TTC549 (cell line): ENCODE measurements at regions not wholly inside any gene's neighbourhood (a gene's known extent, or its start where the extent isn't known, plus 50 kb on each side); places are given as distances from the start of the nearest gene placed in this dataset.
"Not testable (repeated sequence)": the region's sequence is repeated elsewhere in the genome, so short reads cannot be mapped to it uniquely, and the experiment has no call there.

ENCODE experiments used
- FAIRE-seq: peaks from 2 replicates; lab custom pipeline; 2012; peaks lifted over from hg19 to GRCh38; lab: Jason Lieb, UNC

DNA sequence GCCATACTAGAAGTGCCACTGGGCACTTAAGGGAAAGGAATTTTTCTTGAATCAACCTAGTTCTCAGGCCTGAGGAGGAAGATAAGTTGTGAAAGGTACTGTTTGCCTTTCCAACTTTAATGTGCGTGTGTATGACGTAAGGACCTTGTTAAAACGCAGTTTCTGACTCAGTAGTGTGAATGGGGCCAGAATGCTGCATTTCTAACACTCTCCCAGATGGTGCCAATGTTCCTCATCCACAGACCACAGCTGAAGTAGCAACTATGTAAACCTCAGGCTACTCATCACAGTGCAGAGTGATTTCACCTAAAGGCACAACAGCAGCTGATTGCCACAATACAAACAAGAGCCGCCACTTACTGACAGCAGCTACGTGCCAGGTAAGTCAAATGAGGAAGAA, 103.6 kb downstream of the OTOL1 start:
- no peak for FAIRE-seq

DNA sequence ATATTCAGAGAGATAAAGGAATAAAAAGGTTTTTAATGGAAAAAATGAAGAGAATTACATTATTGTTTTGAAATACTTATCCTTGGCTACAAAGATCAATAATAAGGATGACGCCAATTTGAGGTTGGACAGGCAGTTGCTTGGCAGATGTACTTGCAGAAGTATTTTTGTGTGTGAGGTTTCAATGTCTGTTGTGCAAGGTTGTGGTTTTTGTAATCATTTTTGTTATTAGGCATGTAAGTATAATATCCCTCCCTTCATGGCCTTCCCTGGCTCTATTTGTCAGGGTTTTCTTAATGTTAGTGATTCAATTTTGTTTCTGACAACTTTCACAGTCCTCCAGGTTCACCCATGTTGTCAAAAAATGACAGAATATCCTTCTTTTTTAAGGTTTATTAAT, 105.9 kb downstream of the OTOL1 start:
- FAIRE-seq = no peak

DNA sequence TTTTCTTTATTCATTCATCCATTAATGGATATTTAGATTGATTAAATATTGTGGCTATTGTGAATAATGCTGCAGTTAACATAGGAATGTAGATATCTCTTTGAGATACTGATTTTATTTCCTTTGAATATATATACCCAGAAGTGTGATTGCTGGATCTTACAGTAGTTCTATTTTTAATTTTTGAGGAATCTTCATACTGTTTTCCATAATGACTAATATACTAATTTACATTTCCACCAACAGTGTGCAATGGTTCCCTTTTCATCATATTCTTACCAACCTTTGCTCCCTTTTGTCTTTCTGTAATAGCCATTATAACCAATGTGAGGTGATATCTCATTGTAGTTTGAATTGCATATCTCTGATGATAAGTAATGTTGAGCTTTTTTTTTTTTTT, 106.3 kb downstream of the OTOL1 start:
- FAIRE-seq = no peak

GRCh38 chr3:161607056-161607455, 110.4 kb downstream of the OTOL1 start:
- FAIRE-seq = no peak

- no peak for FAIRE-seq
These were observed 122.7 kb downstream of the OTOL1 start for GRCh38 chr3:161619351-161619750.

DNA sequence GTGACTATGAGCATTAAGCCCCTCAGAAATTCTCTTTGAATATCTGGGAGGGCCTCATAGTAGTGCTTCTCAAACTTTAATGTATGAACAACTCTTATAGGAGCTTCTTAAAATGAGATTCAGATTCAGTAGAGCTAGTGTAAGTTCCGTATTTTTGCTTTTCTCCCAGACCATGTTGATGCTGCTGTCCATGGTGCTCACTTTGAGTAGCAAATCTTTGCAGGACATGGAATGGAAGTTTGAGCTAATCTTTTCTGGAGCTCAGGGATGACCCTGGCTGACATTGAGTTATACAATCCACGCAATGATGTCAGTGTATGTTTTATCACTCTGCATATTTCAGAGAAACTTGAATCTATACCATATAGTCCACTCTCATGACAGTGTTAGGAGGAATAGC, 134.2 kb downstream of the OTOL1 start:
- FAIRE-seq = no peak

DNA sequence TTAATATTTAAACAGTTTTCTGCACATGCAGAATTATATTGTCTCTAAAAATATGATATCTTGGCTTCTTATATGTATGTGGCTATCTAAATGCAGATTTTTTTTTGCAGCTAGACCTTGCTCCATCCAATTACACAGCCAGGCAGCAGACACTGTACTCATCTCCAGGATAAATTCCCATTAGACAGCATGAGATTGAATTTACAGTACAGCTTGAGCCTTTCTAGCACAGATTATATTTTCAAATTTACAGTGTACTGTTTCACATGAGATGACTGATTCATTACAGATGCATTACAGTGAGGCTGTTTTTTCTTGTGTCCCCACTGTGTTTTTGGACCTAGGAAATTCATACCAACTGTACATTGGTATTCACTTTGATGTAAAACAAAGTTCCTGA, 134.9 kb downstream of the OTOL1 start:
- FAIRE-seq = no peak

GRCh38 chr3:161637559-161637958, 141.0 kb downstream of the OTOL1 start:
- FAIRE-seq = no peak

- FAIRE-seq = not testable (repeated sequence)
These were observed 142.5 kb downstream of the OTOL1 start for GRCh38 chr3:161639095-161639494.

GRCh38 chr3:161640181-161640580, 143.6 kb downstream of the OTOL1 start:
- FAIRE-seq = no peak

- no peak for FAIRE-seq
These were observed 144.7 kb downstream of the OTOL1 start for GRCh38 chr3:161641287-161641686.

DNA sequence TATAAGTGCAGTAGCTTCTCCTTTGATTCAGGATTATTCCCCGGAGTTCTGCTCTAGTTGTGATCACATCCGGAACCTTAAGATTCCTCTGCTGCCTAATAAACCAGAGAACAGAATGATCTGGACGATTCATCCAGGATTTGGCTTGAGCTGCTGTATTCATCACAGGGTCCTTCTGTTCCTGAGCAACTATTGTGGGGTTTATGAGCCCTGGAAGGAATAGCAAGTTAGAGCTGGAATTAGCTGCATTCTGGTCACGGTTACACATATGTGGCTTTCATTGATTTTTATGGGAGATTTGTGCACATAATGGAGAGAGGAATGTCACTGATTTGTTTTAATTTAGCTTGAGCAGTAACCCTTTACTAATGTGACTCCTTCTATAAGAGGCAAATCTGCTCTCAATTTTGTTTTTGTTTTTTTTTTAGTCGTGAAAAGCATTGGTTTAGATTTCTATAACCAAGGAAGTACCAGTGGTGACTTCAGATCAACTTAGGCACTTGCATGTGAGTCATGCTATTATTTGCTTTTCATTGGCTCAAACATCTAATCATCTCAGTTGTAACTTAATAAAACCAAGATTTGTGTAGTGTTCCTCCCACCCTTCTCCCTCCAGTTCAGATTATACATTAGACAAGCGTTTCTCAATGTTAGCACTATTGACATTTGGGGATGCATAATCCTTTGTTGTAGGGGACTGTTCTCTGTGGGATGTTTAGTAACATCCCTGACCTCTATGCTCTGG, 148.5 kb downstream of the OTOL1 start:
- FAIRE-seq = no peak

DNA sequence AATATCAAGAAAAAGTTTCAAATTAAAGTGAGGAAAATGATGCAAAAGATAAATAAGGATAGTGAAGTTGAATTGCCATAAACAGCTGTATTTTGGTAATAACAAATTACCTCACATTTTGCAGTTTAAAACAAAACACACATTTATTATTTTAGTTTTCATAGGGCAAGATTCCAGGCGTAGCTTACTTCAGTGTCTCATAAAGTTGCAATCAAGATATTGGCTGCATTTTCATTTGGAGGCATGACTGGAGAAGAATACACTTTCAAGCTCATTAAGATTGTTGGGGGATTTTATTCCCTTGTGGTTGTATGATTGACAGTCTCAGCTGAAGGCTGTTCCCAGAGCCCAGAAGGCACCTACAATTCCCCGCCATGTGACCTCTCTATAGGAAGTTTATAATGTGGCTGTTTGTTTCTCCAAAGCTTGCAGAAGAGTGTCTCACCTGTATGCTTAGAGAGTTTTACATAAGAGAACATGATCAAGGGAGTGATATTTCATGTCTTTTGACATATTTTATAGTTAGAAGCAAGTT, 151.4 kb downstream of the OTOL1 start:
- FAIRE-seq = no peak

GRCh38 chr3:161649900-161650484, 153.4 kb downstream of the OTOL1 start:
- FAIRE-seq = no peak

DNA sequence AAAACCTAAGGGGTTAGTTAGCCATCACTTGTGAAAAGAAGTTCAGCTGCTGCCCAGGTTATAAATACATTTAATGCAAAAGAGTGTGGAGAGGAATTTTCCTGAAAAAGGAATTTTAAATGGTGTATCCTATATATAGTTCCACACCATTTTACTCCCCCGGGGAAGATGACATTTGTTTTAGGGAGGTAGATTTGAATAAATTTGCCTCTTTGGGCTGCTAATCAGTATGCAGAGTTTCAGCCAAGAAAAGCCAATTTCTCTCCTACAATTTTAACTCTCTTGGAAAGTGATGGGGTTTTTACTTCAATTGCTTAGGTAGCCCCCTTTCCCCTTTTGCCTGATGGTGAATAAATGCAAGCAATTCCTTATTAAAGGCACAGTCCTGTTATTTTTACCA, 161.2 kb downstream of the OTOL1 start:
- no peak for FAIRE-seq

DNA sequence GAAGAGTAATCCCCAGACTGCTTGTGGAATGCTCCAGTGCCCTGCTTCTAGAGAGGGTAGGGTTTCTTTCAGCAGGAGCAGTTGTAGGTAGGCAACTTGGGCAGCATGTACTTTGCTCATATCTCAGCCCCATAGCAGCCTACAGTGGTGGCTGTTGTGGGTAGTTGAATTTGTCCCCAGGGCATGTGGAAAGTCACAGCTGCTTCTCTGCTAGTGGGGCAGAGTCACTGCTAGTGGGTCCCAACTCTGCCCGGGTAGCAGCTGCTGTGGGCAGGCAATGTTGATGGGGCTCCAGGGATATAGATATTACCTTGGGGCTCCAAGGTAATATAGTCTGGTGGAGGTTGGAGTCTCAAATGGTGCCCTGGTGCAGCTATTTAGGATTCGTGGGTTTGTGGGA, 174.5 kb downstream of the OTOL1 start:
- FAIRE-seq = no peak

- no peak for FAIRE-seq
These were observed 175.9 kb downstream of the OTOL1 start for GRCh38 chr3:161672478-161672877.

DNA sequence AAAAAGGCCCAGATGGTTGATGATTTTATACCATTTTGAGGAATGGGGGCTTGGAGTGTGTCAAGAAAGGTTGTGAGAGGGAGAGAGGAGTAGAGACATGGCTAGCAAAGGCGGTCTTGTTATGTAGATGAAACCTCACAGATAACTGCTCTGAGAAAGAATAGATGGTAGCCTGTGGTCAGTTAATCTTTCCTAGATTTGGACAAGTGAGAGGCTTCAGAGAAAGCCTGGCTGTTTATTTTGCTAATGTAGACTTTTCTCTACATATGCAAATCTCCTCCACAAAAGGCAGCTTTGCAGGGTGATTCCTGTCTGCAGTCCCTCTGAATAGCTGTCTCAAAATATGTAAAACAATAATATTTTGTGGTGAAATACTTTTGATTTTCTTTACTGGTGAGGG, 177.3 kb downstream of the OTOL1 start:
- no peak for FAIRE-seq

- FAIRE-seq = no peak
These were observed 177.8 kb downstream of the OTOL1 start for GRCh38 chr3:161674402-161674801.

- FAIRE-seq = not testable (repeated sequence)
These were observed 185.2 kb downstream of the OTOL1 start for GRCh38 chr3:161681831-161682230.

DNA sequence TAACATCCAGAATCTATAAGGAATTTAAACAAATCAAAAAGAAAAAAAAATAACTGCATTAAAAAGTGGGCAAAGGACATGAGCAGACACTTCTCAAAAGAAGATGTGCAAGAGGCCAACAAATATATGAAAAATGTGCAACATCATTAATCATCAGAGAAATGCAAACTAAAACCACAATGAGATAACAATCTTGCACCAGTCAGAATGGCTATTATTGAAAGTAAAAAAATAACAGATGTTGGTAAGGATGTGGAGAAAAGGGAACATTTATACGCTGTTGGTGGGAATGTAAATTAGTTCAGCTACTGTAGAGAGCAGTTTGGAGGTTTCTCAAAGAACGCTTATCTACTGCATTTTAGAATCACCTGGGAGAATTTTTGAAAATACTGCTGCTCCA, 186.1 kb downstream of the OTOL1 start:
- no peak for FAIRE-seq

GRCh38 chr3:161689584-161690298, 193.1 kb downstream of the OTOL1 start:
- no peak for FAIRE-seq

GRCh38 chr3:161690299-161690620, 193.7 kb downstream of the OTOL1 start:
- no peak for FAIRE-seq

DNA sequence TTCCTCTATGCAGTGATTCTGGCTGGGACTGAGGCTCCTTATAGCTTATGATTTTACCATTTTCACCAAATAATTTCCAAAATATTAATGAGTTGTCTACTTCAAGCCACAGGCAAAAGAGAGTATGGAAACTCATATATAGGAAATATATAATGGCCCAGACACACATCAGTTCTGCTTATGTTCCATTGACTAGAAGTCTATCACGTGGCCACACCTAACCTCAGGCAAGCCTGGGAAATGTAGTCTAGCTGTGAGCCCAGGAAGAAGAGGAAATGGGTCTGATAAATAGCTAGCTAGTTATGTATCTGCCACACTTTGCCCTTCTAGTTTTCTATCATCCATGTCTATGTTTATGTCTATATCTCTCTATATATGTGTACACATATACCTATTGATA, 195.1 kb downstream of the OTOL1 start:
- no peak for FAIRE-seq
